Right ventricle myocardium inferior (tissue), 1 donor: ENCODE measurements at regions not wholly inside any gene's neighbourhood (a gene's known extent, or its start where the extent isn't known, plus 50 kb on each side); places are given as distances from the start of the nearest gene placed in this dataset.
"Not testable (repeated sequence)": the region's sequence is repeated elsewhere in the genome, so short reads cannot be mapped to it uniquely, and the experiment has no call there.

ENCODE experiments used
- ATAC-seq: fragments of 200-7000 bp; cut with Tn5 transposase; one replicate; pipeline ENCODE4 v1.9.1; 2020; ENCODE audit warnings: mild to moderate bottlenecking, moderate library complexity
- DNase-seq: peaks from one replicate; pipeline ENCODE4 v3.0.0; 2021; ENCODE audit errors: missing footprints
- intact Hi-C: fragments of 100-400 bp; cut with DNase I; formaldehyde crosslinking; loops from one replicate; pipeline ENCODE4 v1.11.0; 2022
- donor health status: DM: no; HTN: yes; CAD: no; lungs with severe emphysema.

GRCh38 chr19:29067831-29068230, 145.1 kb downstream of the UQCRFS1 start:
- DNase-seq (no peak), ATAC-seq (no peak)
- intact Hi-C loops = no loop called here

GRCh38 chr19:29062475-29063435, 150.2 kb downstream of the UQCRFS1 start:
- no peak for DNase-seq
- no peak for ATAC-seq
- intact Hi-C loops = no loop called here

- DNase-seq (no peak), ATAC-seq (no peak)
- intact Hi-C loops = no loop called here
Measured at GRCh38 chr19:29060813-29061364, 152.1 kb downstream of the UQCRFS1 start.

DNA sequence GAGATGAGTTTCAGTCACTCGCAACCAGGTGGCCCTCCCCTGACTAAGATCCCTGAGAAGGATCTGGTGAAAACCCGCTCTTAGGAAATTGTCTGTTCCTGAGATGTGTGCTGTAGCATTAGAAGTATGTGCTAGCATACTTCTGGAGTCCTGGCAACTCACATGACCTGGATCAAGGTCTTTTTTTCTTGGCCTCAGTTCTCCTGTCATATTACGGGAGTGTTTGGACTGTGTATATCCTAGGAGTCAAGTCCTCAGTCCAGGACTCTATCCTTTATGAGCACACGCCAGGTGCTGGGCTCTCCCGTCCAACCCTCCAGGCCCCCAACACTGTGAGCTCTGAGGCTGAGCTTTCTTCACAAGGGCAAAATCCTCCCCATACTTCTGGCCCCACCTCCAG, 156.4 kb downstream of the UQCRFS1 start:
- no peak for DNase-seq
- intact Hi-C loops = no loop called here
- no peak for ATAC-seq

DNA sequence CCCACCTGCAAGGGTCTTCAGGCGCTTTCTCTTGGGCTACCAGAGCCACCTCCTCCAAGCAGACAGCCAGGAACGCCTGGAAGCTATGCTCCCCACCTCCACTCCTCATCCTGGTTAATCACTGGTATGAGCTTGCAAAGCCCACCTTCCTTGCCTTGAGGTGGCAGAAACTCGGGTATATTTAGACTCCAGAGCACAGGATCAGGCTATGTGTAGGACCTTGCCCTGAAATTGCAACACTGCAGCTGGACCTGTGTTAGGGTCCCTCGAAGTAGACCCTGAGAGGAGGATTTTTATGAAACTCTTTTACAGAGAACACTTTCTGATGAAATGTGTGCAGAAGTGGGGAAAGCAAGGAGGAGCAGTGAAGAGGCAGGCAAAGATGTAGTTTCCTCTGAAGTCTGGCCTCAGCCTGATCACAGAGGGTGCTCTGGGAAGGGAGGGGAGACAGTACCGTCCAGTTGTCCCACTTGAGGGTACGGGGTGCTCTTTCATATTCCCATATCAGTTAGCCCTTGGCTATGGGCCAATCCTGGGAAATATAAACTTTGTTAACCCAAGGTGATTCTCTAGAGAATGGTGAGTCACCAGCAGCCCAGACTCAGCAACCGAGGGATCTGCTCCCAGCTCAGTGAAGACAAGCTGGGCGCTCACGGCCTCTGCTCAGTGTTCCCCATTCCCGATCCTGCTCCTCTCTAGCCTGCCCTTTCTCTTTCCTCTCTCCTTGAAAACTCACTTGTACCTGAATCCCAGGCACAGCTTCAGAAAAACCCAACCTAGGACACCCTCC, 157.9 kb downstream of the UQCRFS1 start:
- no peak for ATAC-seq
- no peak for DNase-seq
- intact Hi-C loops = no loop called here

DNA sequence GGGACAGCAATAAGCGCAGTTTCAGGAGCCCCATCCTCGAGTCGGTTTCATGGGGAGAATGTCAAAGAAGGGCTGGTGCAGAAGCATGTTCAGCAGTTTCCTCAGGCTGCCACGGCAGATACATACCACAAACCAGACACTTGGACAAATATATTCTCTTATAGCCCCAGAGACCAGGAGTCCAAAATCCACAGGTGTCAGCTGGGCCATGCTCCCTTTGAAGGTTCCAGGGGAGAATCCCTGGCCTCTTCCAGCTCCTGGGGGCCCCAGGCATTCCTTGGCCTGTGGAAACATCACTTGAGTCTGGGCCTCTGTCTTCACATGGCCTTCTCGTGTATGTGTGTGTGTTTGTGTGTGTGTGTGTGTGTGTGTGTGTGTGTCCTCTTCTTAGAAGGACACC, 164.1 kb downstream of the UQCRFS1 start:
- DNase-seq = no peak
- intact Hi-C loops = no loop called here

DNA sequence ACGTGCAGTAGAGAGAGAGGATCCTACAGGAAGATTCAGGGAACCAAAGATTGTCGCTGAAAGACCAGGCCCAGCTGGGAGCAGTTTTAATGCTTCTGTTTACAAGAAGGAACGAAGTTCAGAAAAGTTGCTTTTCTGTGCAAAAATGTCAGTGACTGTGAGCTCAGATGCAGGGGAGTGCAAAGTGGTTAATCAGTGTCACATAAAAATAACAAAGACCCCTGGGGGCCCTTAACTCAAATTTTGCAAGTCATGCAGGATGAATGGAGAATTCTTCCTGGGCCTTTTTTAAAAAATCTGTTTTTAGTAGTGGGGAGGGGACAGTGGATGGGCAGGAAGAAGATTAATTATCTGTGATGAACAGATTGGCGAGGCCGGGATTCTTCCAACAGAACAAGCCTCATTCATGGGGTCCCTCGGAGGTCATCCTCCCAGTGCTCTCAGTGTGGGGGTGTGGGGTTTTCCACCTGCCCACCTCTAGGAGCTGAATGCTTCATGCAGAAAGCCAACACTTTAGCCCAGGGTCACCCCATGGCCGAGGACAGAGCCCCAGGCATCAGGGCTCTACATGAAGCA, 167.2 kb downstream of the UQCRFS1 start:
- ATAC-seq (no peak), DNase-seq (no peak)
- intact Hi-C loops = no loop called here

More for the DNA sequence above, 164.1 kb downstream of the UQCRFS1 start:
- ATAC-seq = no peak

DNA sequence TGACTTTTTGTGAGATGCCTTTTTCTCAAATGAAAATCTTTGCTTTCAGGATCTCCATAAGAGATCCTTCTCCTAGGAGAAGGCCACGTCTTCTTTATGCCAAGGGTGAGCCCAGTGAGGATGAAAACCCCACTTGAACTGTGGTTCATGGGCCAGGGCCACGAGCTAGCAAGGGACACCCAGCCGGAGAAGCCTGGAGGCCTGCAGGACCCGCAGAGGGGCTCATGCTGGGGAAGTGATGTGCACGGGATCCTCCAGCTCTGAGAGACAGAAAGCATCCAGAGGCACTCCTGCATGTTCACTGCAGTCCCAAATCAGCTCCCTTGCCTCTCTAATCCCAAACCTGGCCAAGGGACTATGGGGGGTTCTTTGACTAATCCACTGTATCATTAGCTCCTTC, 168.9 kb downstream of the UQCRFS1 start:
- ATAC-seq (no peak), DNase-seq (no peak)
- intact Hi-C loops = no loop called here

DNA sequence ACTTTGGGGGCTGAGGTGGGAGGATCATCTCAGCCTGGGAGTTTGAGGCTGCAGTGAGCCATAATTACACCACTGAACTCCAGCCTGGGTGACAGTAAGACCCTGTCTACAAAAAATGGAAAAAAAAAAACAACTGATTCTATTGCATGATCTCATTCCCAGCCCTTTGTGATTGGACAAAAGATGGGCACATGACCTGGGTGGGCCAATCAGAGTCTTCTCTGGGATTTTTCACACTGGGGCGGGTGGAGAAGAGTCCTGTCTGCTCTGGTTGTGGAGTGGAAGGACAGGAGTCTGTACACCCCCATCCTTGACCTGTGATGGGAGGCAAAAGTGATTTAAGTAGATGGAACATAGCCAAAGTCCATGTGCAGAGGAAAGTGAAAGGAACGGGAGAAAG, 170.5 kb downstream of the UQCRFS1 start:
- intact Hi-C loops = no loop called here
- DNase-seq = no peak
- ATAC-seq = no peak

GRCh38 chr19:29040951-29041350, 172.0 kb downstream of the UQCRFS1 start:
- ATAC-seq (no peak), DNase-seq (no peak)
- intact Hi-C loops = no loop called here

DNA sequence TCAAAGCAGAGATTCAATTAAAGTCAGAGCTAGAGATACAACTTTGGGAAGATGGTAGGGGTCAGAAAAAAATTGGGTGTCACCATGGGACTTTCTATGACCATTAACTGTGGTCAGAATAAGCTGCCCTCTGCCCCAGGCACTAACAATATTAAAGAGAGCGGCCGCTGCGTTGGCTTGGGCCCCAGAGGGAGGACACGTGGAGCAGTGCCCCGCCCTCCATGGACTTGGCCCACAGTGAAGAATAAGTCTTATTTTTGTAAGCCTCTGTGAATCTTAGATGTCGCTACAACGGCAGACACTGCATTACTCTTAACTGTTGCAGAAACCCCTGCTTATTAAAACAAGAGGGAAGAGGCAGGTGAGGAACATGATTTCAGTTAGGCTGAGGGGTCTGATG, 172.7 kb downstream of the UQCRFS1 start:
- ATAC-seq (no peak), DNase-seq (no peak)
- intact Hi-C loops = no loop called here

DNA sequence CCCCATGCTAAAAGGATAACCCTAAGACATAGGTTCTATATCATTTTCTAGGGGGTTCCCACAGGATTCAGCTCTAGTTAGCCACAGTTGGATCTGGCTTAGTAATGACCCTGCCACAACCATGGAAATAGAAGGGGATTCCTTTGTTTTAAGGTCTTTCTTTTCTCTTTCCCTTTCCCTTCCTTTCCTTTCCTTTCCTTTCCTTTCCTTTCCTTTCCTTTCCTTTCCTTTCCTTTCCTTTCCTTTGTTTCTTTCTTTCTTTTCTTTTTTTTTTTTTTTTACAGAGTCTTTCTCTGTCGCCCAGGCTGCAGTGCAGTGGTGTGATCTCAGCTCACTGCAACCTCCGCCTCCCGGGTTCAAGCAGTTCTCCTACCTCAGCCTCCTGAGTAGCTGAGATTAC, 173.9 kb downstream of the UQCRFS1 start:
- DNase-seq, ATAC-seq, intact Hi-C loops: not testable (repeated sequence)

GRCh38 chr19:29031216-29031615, 181.7 kb downstream of the UQCRFS1 start:
- intact Hi-C loops = no loop called here
- DNase-seq (no peak), ATAC-seq (no peak)

- ATAC-seq (no peak), DNase-seq (no peak)
- intact Hi-C loops = no loop called here
Measured at GRCh38 chr19:29029268-29029958, 183.5 kb downstream of the UQCRFS1 start.

DNA sequence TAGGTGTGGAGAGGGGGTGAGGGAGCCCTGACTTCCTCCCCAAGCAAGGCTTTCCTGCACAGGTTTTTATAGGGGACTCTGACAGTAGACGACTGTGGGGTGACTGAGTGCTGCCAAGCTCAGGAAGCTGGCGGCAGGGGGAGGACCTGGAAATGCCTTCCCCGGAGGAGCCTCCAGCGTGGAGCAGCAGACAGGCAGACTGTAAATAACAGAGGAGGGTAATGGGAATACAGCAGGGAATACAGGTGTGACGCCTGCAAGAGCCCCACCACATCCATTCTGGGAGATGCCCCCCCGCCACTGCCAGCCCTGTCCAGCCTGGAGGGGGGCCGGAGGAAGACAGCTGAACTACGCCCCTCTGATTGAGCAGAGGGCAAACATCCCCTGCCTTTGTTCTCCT, 190.4 kb downstream of the UQCRFS1 start:
- intact Hi-C loops = no loop called here
- no peak for DNase-seq
- ATAC-seq = no peak

DNA sequence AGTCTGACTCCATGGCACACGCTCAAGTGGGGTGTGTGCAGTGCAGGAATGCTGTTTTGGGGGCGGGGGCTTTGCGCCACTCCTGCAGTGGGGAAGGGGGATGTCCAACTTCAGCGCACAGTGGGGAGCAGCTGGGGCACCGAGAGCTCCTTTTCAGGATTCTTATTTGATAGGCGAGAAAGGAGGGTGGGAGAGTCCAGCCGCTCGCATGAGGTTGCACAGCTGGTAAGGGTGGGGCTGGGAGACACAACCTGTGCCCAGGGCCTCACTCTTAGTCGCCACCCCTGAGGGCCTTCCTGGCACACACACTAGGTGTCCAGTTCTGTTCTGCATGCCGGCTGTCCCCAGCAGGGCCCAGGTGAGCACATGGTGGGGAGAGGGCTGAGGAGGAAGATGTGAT, 190.8 kb downstream of the UQCRFS1 start:
- intact Hi-C loops = no loop called here
- ATAC-seq (no peak), DNase-seq (no peak)

DNA sequence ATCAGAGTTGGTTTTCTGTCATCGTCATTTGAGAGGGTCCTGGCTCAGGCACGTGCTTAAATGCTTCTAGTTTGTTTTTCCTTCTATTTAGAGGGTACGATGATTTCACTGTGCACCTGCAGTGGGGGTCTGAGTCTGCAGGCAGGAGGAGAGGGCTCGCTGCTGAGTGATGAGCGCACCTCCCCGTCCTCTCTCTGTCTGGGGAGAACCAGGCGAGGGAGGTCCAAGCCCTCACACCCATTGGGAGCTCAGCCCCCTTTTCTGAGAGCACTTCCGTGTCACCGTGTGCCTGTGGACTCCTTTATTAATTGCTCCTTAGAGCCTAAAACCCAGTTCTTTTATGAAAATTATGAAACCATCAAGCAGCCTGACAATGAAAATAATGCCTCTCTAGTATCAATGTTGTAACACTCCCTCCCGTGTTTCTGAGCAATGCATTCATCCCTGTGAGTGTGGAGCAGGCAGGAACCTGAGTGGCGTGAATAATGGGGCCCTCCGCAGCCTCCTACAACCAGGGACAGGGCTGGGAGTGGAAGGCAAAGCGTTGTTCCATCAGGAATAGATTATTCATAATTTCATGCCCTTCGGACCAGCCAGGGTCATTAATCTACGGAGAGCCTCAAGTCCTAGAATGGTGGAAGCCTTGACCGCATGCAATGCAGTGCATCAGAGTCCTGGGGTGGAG, 191.6 kb downstream of the UQCRFS1 start:
- intact Hi-C loops = no loop called here

GRCh38 chr19:29019403-29019802, 193.5 kb downstream of the UQCRFS1 start:
- intact Hi-C loops = no loop called here
- ATAC-seq = no peak
- no peak for DNase-seq

More for the DNA sequence above, 191.6 kb downstream of the UQCRFS1 start:
- ATAC-seq = no peak
- DNase-seq = no peak
